ENCODE measurements at regions not wholly inside any gene's neighbourhood (a gene's known extent, or its start where the extent isn't known, plus 50 kb on each side); places are given as distances from the start of the nearest gene placed in this dataset.

DNA sequence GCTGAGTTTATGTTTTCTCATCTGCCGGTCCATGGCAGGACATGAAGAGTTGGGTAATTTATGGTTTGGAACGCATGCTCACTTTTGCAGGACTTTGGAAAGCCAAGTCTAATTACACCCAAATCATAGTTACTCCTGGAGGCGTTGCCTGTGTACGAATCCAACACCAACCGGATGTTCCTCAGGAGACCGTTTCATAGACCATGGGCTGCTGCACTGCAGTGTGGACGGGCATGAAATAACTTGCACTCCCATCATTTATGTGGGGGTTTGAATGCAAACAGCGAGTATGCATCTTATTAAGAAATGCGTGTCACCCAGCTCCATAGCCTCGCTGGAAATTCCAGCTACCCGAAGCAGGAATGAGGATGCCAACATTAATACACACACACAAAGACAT is 96.1 kb upstream of the IRX2 start:
- Histone ChIP-seq H3K9me3 (no peaks in the 10 kb centered on the region), H3K4me1 (no peaks in the 10 kb centered on the region), H3K27me3 (no peaks in the 10 kb centered on the region), H3K4me3 (no peak overlapping the region), H3K36me3 (no peaks in the 10 kb centered on the region), H3K27ac (no peak overlapping the region)
- no peak for DNase-seq
- no peak for ATAC-seq (ENCODE audit: low FRiP score in 2 of 2)
- TF ChIP-seq, protein P1, sequence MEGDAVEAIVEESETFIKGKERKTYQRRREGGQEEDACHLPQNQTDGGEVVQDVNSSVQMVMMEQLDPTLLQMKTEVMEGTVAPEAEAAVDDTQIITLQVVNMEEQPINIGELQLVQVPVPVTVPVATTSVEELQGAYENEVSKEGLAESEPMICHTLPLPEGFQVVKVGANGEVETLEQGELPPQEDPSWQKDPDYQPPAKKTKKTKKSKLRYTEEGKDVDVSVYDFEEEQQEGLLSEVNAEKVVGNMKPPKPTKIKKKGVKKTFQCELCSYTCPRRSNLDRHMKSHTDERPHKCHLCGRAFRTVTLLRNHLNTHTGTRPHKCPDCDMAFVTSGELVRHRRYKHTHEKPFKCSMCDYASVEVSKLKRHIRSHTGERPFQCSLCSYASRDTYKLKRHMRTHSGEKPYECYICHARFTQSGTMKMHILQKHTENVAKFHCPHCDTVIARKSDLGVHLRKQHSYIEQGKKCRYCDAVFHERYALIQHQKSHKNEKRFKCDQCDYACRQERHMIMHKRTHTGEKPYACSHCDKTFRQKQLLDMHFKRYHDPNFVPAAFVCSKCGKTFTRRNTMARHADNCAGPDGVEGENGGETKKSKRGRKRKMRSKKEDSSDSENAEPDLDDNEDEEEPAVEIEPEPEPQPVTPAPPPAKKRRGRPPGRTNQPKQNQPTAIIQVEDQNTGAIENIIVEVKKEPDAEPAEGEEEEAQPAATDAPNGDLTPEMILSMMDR (IDR thresholded peaks at IDR 0.05), result no peak
- TF ChIP-seq POLR2A (IDR thresholded peaks at IDR 0.05), result no peak
- no peak for TF ChIP-seq EP300 (IDR thresholded peaks at IDR 0.05)
- TF ChIP-seq POLR2AphosphoS5 (IDR thresholded peaks at IDR 0.05), result no peak
- WGBS, 2 donors, result 84 to 89% methylated on average over 11 of the region's 11 CpGs

DNA sequence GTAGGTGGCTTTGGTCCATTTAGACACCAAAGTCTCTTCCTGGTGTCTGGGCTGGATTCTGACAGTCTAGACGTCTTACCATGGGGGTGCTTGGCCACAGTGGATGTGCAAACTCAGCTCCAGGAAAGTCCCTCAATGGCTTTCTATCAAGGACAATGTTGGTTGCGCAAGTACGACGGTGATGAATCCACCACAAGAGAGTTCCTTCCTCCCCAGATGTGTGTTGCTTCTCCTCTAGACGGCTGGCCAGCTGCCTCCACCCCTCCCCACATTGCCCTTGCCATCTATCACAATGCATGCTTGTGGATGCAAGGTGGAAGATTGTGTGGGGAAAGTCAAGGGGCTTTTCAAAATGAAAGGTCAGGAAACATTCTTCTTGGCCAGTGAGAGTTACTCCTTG is 89.7 kb upstream of the IRX2 start:
- DNase-seq (no peak), ATAC-seq (ENCODE audit: low FRiP score in 2 of 2) (no peak)
- Histone ChIP-seq H3K27me3 (no peaks in the 10 kb centered on the region), H3K4me1 (no peaks in the 10 kb centered on the region), H3K27ac (no peak overlapping the region), H3K9me3 (no peaks in the 10 kb centered on the region), H3K4me3 (no peak overlapping the region), H3K36me3 (no peaks in the 10 kb centered on the region)
- 52 to 61% methylated on average over 5 of the region's 5 CpGs for whole genome bisulfite sequencing, 2 donors
- no peak for TF ChIP-seq POLR2AphosphoS5 (IDR thresholded peaks at IDR 0.05)
- no peak for TF ChIP-seq POLR2A (IDR thresholded peaks at IDR 0.05)
- no peak for TF ChIP-seq EP300 (IDR thresholded peaks at IDR 0.05)

DNA sequence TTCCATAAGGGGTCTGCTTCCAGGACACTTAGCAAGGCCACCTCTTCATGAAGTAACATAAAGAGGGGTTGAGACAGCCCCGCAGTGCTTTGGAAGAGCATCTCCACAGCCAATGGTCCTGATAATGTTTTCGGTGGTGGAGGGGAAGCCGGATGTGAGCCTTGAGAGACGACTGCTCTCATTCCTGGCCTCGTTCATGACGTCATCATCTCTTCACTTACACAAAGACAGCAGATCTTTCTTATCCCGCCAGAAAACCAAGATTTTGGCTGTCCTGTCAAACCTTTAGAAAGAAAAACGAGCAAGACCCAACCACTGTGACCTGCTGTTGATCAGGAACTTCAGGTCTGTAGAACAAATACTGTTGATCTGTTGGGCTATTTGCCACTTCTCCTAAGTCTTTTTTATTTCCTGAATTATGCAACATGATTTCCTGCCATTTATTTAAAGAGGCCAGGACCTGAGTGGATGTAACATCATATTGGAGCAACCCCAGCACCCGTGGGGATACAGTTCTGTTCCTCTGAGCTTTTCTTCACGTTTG is 89.0 kb upstream of the IRX2 start:
- Histone ChIP-seq H3K36me3 (no peaks in the 10 kb centered on the region), H3K4me3 (no peak overlapping the region), H3K27ac (no peak overlapping the region), H3K9me3 (no peaks in the 10 kb centered on the region), H3K27me3 (no peaks in the 10 kb centered on the region), H3K4me1 (no peaks in the 10 kb centered on the region)
- 40 to 66% methylated on average over 10 of the region's 10 CpGs for WGBS, 2 donors
- no peak for TF ChIP-seq POLR2A (IDR thresholded peaks at IDR 0.05)
- TF ChIP-seq, protein P1 (IDR thresholded peaks at IDR 0.05), result no peak
- TF ChIP-seq EP300 (IDR thresholded peaks at IDR 0.05), result no peak
- TF ChIP-seq POLR2AphosphoS5 (IDR thresholded peaks at IDR 0.05), result no peak
- ATAC-seq (ENCODE audit: low FRiP score in 2 of 2) (no peak), DNase-seq (no peak)

DNA sequence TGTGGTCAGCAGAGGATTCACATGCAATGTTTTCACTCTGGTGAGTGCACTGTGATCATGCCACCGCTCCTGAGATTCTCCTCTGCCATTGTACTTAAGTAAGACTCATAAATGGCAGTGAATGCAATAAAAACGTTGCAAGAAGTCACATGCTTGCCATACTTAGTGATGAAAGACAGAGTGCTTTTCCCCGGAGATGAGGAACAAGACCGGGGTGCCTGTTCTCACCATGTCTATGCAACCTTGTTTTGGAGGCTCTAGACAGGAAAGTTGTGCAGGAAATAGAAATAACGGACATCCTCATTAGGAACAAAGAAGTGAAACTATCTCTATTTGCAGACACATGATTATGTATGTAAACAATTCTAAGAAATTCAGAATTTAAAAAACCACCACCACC is 84.7 kb upstream of the IRX2 start:
- no peak overlapping the region for H3K4me3 ChIP-seq
- WGBS, 2 donors, result 67 to 70% methylated on average over 5 of the region's 5 CpGs
- no peaks in the 10 kb centered on the region for H3K4me1 ChIP-seq
- ATAC-seq (ENCODE audit: low FRiP score in 2 of 2) (no peak), DNase-seq (no peak)
- no peaks in the 10 kb centered on the region for H3K9me3 ChIP-seq
- TF ChIP-seq POLR2AphosphoS5 (IDR thresholded peaks at IDR 0.05) (no peak), EP300 (IDR thresholded peaks at IDR 0.05) (no peak), POLR2A (IDR thresholded peaks at IDR 0.05) (no peak)
- TF ChIP-seq, protein P1 (IDR thresholded peaks at IDR 0.05), result no peak
- H3K27me3 ChIP-seq, result no peaks in the 10 kb centered on the region
- H3K36me3 ChIP-seq, result no peaks in the 10 kb centered on the region
- H3K27ac ChIP-seq, result no peak overlapping the region

DNA sequence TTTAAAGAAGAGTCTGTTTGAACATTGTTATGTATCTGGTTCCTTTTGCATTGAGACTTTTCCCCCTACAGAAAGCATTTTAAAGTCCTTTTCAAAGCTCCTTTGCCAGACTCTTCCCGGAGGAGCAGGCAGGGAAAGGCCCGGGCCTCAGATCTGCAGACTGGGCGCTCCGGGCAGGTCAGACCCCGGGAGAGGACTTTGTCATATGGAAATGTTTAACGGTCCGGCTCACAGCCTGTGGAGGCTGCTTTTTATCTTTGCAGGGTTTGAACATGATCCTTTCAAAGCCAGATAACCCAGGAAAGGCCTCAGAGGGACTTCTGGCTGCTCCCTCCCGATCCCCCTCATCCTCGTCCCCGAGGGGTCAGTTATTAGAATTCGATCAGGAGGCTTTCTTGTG is 82.1 kb upstream of the IRX2 start:
- H3K27ac ChIP-seq, result no peak overlapping the region
- TF ChIP-seq POLR2AphosphoS5 (IDR thresholded peaks at IDR 0.05) (no peak), POLR2A (IDR thresholded peaks at IDR 0.05) (no peak), EP300 (IDR thresholded peaks at IDR 0.05) (no peak)
- TF ChIP-seq, protein P1 (IDR thresholded peaks at IDR 0.05), result no peak
- no peaks in the 10 kb centered on the region for H3K36me3 ChIP-seq
- H3K27me3 ChIP-seq, result no peaks in the 10 kb centered on the region
- no peak for DNase-seq
- no peak overlapping the region for H3K4me3 ChIP-seq
- H3K9me3 ChIP-seq, result no peaks in the 10 kb centered on the region
- H3K4me1 ChIP-seq, result no peaks in the 10 kb centered on the region
- no peak for ATAC-seq (ENCODE audit: low FRiP score in 2 of 2)
- 49 to 55% methylated on average over 11 of the region's 11 CpGs for WGBS, 2 donors
